ENCODE measurements at regions not wholly inside any gene's neighbourhood (a gene's known extent, or its start where the extent isn't known, plus 50 kb on each side); places are given as distances from the start of the nearest gene placed in this dataset.

- H3K27me3 ChIP-seq: no peaks in the 10 kb centered on the region
- ATAC-seq (no peak), DNase-seq (no peak)
- intact Hi-C loops (cut with DNase I): loop anchor here in 1 of 10 donors (10.0 kb wide), 1 partner anchor 58 kb away; no protein-coding TSS in a partner anchor
- H3K9me3 ChIP-seq: no peaks in the 10 kb centered on the region
- 71 to 82% methylated on average over 3 of the region's 3 CpGs for WGBS, 2 donors
- TF ChIP-seq CTCF (IDR thresholded peaks at IDR 0.05): no peak
- no peaks in the 10 kb centered on the region for H3K4me1 ChIP-seq
- no peaks in the 10 kb centered on the region for H3K36me3 ChIP-seq
- H3K27ac ChIP-seq: no peak overlapping the region
- H3K4me3 ChIP-seq: no peak overlapping the region
These were observed 221.6 kb downstream of the PIK3C3 start for GRCh38 chr18:42176599-42176998.

DNA sequence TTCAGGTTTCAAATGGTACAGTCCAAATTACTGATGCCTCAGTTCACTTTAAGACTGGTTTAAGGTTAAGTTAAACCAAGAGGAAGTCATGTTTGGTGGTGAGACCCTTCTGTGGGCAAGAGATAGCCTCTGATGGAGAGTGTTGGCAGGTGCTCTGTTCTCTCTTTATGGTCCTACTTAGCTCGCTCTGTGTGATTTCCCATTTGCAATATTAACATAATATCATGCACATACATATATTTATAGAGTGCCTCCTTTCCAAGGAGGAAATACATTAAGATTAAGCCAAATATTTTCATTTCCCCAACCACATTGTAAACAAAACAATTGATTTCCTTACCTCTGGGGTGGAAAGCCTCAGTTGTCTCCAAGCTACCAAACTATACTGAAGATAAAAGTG lies 222.4 kb downstream of the PIK3C3 start:
- no peak for TF ChIP-seq CTCF (IDR thresholded peaks at IDR 0.05)
- no peak for ATAC-seq
- intact Hi-C loops (cut with DNase I): loop anchor here in 1 of 10 donors (10.0 kb wide), 1 partner anchor 57 kb away; no protein-coding TSS in a partner anchor
- H3K4me3 ChIP-seq: no peak overlapping the region
- no peak for DNase-seq
- no peaks in the 10 kb centered on the region for H3K9me3 ChIP-seq
- H3K36me3 ChIP-seq: no peaks in the 10 kb centered on the region
- no peaks in the 10 kb centered on the region for H3K27me3 ChIP-seq
- H3K27ac ChIP-seq: no peak overlapping the region
- no peaks in the 10 kb centered on the region for H3K4me1 ChIP-seq
- 77 to 82% methylated on average over 1 of the region's 1 CpG for WGBS, 2 donors

DNA sequence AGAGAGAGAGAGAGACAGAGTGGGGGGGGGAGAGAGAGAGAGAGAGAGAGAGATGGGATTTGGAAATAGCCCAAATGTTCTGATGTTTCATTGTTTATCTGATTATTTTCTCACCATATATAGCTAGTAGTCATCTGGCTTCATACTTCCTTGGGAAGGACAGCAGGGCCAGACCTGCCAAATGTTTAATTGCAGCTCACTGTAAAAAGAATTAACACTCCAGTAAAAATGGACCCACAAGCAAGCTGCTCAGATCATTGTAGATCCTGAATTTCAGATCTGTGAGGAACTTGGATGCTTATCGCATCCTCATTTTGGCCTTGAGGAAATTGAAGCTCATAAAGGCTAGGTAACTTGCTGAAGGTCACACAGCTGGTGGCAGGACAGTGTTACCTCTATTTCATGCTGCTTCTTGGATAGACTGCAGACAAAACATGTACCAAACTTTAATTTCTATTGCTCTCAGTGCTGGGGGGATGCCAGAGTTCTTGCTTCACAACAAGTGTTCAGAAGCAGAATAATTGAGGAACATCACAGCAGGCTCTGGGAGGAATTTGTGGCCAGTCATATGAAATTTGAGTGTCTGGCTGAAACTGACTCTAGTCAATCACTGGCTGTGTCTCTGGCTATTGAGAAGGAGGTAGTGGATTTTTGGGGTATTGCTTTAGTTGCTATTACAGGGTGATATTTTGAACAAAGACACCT lies 223.5 kb downstream of the PIK3C3 start:
- ATAC-seq: no peak
- no peaks in the 10 kb centered on the region for H3K36me3 ChIP-seq
- intact Hi-C loops (cut with DNase I): loop anchor here in 1 of 10 donors (10.0 kb wide), 1 partner anchor 56 kb away; no protein-coding TSS in a partner anchor
- DNase-seq: no peak
- H3K4me3 ChIP-seq: no peak overlapping the region
- no peaks in the 10 kb centered on the region for H3K9me3 ChIP-seq
- H3K4me1 ChIP-seq: no peaks in the 10 kb centered on the region
- no peak overlapping the region for H3K27ac ChIP-seq
- no peak for TF ChIP-seq CTCF (IDR thresholded peaks at IDR 0.05)
- 92 to 93% methylated on average over 1 of the region's 1 CpG for WGBS, 2 donors
- H3K27me3 ChIP-seq: no peaks in the 10 kb centered on the region

GRCh38 chr18:42179542-42180121 lies 224.6 kb downstream of the PIK3C3 start:
- no peak for TF ChIP-seq CTCF (IDR thresholded peaks at IDR 0.05)
- no peak for ATAC-seq
- Histone ChIP-seq H3K27ac (no peak overlapping the region), H3K9me3 (no peaks in the 10 kb centered on the region), H3K27me3 (no peaks in the 10 kb centered on the region), H3K36me3 (no peaks in the 10 kb centered on the region), H3K4me3 (no peak overlapping the region), H3K4me1 (no peaks in the 10 kb centered on the region)
- WGBS, 2 donors: 89 to 91% methylated on average over 6 of the region's 6 CpGs
- no peak for DNase-seq
- intact Hi-C loops (cut with DNase I): loop anchor here in 1 of 10 donors (10.0 kb wide), 1 partner anchor 55 kb away; no protein-coding TSS in a partner anchor

All from heart right ventricle (tissue), 16 donors.